Ishikawa (cell line): ENCODE measurements at regions not wholly inside any gene's neighbourhood (a gene's known extent, or its start where the extent isn't known, plus 50 kb on each side); places are given as distances from the start of the nearest gene placed in this dataset.

Experiments
- CEBPB ChIP-seq: IDR thresholded peaks from 2 replicates; pipeline ENCODE4 v1.6.1; 2012
- CREB1 ChIP-seq: IDR thresholded peaks from 2 replicates; pipeline ENCODE4 v1.6.1; 2012; ENCODE audit warnings: low read depth
- EGR1 ChIP-seq: IDR thresholded peaks from 2 replicates; pipeline ENCODE4 v1.6.1; 2012
- EP300 ChIP-seq: IDR thresholded peaks from 2 replicates; pipeline ENCODE4 v1.6.1; 2012; ENCODE audit warnings: borderline replicate concordance
- FOXM1 ChIP-seq: IDR thresholded peaks from 2 replicates; pipeline ENCODE4 v1.6.1; 2012; ENCODE audit warnings: low read depth, borderline replicate concordance
- NFIC ChIP-seq: IDR thresholded peaks from 2 replicates; pipeline ENCODE4 v1.6.1; 2012
- RAD21 ChIP-seq: IDR thresholded peaks from 2 replicates; pipeline ENCODE4 v1.6.1; 2012; ENCODE audit warnings: low read depth
- TAF1 ChIP-seq: IDR thresholded peaks from 2 replicates; pipeline ENCODE4 v1.6.1; 2012; ENCODE audit warnings: low read depth, mild to moderate bottlenecking
- TCF12 ChIP-seq: IDR thresholded peaks from 2 replicates; pipeline ENCODE4 v1.6.1; 2012; ENCODE audit warnings: low read depth
- TEAD4 ChIP-seq: IDR thresholded peaks from 2 replicates; pipeline ENCODE4 v1.6.1; 2012
- YY1 ChIP-seq: IDR thresholded peaks from 2 replicates; pipeline ENCODE4 v1.6.1; 2012; ENCODE audit warnings: low read depth
- ZBTB7A ChIP-seq: IDR thresholded peaks from 2 replicates; pipeline ENCODE4 v1.6.1; 2012; ENCODE audit warnings: low read depth
- TF ChIP-seq, protein P1 (sequence below): IDR thresholded peaks from 2 replicates; pipeline ENCODE4 v1.6.1; 2012; ENCODE audit warnings: low read depth, mild to moderate bottlenecking
- TF ChIP-seq, protein P2 (sequence below): IDR thresholded peaks from 2 replicates; pipeline ENCODE4 v1.6.1; 2012
- TF ChIP-seq, protein P3 (sequence below): IDR thresholded peaks from 2 replicates; pipeline ENCODE4 v1.6.1; 2012

DNA sequence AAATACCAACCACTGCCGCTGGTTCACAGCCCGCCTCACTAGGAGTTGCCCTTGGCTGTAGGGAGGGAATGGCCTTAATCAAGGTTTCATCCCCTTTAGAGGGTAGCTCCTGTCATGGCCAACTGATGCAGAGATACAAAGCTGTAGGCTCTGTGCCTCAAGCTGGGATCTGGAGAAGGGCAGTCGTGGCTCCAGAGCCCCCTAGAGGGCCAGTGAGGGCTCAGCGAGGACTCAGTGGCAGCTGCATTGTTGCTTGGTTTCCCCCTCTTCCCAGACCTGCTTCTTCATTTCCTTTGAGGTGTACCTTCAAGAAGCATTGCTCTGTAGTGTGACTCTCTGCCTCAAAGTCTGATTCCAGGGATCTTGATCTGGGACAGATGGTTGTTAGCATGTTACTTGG is 302.1 kb downstream of the LPIN1 start:
- peak; percentile 39; the same call in 1 of the 2 replicates for TF ChIP-seq RAD21
- no peak for TF ChIP-seq FOXM1
- TF ChIP-seq YY1 = no peak
- no peak for TF ChIP-seq CEBPB

DNA sequence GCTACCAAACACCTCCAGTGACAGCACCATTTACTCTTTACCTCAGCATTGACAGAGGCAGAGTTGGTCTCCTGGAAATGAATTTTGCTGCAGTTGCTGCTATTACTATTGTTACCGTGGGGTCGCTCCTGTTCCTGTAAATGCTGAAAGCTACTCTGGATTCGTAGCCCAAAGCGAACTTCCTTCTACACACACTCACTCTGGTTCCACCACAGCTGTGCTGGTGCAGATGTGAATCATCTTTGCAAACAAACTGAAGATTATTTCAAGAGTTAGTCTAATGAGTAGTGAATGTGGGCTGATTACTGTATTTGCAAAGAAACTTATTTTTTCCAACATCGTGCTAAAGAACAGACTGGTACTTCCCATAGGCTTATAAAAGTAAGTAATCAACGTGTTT is 304.0 kb downstream of the LPIN1 start:
- TF ChIP-seq CREB1 (no peak), FOXM1 (no peak)
- TF ChIP-seq, protein P1, sequence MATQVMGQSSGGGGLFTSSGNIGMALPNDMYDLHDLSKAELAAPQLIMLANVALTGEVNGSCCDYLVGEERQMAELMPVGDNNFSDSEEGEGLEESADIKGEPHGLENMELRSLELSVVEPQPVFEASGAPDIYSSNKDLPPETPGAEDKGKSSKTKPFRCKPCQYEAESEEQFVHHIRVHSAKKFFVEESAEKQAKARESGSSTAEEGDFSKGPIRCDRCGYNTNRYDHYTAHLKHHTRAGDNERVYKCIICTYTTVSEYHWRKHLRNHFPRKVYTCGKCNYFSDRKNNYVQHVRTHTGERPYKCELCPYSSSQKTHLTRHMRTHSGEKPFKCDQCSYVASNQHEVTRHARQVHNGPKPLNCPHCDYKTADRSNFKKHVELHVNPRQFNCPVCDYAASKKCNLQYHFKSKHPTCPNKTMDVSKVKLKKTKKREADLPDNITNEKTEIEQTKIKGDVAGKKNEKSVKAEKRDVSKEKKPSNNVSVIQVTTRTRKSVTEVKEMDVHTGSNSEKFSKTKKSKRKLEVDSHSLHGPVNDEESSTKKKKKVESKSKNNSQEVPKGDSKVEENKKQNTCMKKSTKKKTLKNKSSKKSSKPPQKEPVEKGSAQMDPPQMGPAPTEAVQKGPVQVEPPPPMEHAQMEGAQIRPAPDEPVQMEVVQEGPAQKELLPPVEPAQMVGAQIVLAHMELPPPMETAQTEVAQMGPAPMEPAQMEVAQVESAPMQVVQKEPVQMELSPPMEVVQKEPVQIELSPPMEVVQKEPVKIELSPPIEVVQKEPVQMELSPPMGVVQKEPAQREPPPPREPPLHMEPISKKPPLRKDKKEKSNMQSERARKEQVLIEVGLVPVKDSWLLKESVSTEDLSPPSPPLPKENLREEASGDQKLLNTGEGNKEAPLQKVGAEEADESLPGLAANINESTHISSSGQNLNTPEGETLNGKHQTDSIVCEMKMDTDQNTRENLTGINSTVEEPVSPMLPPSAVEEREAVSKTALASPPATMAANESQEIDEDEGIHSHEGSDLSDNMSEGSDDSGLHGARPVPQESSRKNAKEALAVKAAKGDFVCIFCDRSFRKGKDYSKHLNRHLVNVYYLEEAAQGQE = no peak

DNA sequence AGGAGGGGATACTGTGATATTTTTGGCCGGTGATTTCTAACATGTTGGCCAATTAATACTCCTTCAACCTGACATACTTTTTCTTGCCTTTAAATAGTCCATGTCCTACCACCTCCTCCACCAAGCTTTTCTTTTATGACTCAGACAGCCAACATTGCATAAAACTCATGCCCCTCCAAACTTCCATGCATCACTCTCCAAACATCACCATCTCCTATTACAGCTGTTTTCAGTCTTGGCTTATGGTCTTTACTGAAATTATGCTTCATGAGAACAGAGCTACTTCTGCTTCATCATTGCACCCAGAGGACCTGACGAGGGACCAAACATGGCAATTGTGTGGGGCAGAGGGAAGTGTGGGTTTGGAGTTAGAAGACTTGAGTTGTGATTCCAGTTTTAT is 305.4 kb downstream of the LPIN1 start:
- no peak for TF ChIP-seq RAD21
- no peak for TF ChIP-seq CEBPB
- no peak for TF ChIP-seq TCF12
- no peak for TF ChIP-seq TAF1
- no peak for TF ChIP-seq TEAD4
- TF ChIP-seq EGR1 = no peak
- TF ChIP-seq YY1 = no peak

DNA sequence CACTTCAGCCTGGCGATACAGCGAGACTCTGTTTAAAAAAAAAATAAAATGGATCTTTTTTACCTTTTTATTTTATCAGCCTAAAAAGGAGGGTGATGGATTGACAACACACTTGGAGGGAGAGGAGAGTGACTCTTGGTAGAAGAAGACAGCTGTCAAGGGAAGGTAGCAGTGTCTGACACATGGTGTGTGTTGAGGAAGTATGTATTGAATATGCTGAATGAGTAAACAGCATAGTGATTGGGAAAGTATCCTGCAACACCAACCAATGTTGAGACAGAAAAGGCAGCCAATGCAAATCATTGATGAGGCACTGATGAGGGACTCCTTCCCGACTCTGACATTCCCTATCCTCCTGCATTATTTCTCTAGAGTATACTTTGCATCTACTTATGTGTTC is 306.4 kb downstream of the LPIN1 start:
- no peak for TF ChIP-seq CREB1
- no peak for TF ChIP-seq YY1
- no peak for TF ChIP-seq FOXM1
- TF ChIP-seq, protein P2, sequence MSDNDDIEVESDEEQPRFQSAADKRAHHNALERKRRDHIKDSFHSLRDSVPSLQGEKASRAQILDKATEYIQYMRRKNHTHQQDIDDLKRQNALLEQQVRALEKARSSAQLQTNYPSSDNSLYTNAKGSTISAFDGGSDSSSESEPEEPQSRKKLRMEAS = no peak
- TF ChIP-seq, protein P3, sequence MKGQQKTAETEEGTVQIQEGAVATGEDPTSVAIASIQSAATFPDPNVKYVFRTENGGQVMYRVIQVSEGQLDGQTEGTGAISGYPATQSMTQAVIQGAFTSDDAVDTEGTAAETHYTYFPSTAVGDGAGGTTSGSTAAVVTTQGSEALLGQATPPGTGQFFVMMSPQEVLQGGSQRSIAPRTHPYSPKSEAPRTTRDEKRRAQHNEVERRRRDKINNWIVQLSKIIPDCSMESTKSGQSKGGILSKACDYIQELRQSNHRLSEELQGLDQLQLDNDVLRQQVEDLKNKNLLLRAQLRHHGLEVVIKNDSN = no peak
- no peak for TF ChIP-seq RAD21
- no peak for TF ChIP-seq TEAD4
- no peak for TF ChIP-seq NFIC
- TF ChIP-seq, protein P1 = no peak
- TF ChIP-seq TAF1 = no peak
- no peak for TF ChIP-seq CEBPB
- no peak for TF ChIP-seq EP300
- no peak for TF ChIP-seq TCF12

DNA sequence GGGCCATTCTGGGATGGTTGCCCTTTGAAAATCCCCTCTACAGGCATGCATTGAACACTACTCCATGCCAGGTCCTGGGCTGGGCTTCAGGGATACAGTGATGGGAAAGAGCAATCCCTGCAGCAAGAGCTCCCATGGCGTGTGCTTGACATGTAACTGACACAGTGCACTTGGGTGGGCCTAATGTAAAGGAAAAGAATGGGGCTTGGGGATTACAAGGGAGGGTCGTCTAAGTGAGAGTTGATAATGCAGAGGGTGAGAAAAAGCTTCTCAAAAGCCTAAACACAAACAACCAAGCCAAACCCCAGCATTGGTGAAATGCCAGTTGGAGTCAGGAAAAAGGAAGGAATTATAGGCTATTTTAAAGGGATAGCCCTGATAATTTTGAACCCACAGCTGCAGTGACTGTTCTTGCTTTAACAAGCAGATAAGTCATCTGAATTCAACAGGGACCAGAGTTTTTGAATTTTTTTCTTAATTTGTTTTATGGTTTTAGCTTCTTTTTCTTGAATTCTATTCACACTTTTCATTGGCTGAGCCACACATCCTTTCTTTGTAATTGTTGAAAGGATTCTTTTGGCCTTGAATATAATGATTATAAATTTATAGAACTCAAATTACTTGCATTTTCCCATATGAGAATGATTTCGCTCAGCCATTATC is 308.7 kb downstream of the LPIN1 start:
- TF ChIP-seq RAD21 (no peak), TCF12 (no peak), TAF1 (no peak), ZBTB7A (no peak), CREB1 (no peak), TEAD4 (no peak), FOXM1 (no peak), YY1 (no peak)
- TF ChIP-seq, protein P2 = no peak

DNA sequence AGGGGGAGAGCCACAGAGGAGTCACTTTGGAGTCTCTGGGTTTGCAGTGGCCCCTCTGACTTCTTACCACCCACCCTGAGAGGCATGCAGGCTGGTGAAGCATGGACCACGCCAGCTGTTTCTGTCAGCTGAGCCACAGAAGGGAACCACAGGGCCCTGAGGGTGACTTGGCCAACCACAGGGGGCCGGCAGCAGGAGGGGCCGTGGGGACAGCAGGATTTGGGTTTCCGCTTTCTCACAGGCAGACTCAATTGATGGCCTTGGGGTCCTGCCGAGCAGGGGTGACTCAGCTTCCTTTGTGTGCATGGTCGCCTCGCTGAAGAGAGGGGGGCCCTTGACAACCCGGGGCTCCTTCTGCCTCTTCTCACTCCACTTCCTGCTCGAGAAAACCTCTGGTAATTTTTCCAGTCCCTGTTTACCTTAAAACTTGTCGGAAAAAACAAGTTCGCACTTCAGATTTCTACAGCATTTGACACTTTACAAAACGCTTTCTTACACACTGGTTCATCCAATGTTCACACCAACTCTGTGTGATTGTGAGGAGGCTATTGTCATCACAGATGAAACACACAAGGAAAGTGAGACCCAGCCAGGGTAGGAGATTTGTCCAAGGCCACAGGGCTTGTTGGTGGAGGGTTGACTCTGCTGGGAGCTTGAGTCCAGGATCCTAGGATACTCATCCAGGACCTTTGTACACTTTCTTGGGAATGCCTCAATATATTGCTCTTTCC is 311.2 kb downstream of the LPIN1 start:
- no peak for TF ChIP-seq TCF12
- peak; percentile 41; the same call in 1 of the 2 replicates for TF ChIP-seq EP300
